ENCODE measurements at regions not wholly inside any gene's neighbourhood (a gene's known extent, or its start where the extent isn't known, plus 50 kb on each side); places are given as distances from the start of the nearest gene placed in this dataset.

DNA sequence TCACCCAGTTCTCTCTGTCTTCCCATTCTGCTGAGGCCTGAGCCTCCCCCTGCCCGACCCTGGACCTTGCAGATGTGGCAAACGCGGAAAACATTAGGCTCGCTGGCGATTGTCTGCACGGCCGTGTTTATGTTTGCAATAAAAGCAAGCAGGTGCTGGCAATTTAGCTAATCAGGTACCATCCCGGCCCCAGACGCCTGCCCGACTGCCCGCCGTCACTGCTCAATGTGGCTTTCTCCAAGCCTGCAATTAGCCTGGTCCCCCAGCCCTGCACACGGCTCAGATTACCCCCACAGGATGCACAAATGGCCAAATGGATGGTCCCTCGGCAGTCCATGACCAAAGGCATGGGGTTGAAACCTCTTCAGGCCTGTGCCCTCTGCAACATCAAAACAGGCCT is 259.7 kb downstream of the MN1 start:
- H3K36me3 ChIP-seq (ENCODE audit: control insufficient read depth, insufficient read depth, low read length): no peaks in the 10 kb centered on the region
- 82 to 88% methylated on average over 13 to 14 of the region's 14 CpGs for WGBS, 2 experiments (ENCODE audit: insufficient coverage in 2 of 2)
- no peaks in the 10 kb centered on the region for H3K9me3 ChIP-seq (ENCODE audit: control insufficient read depth, low read length)
- H3K27ac ChIP-seq (ENCODE audit: low read depth, low read length, severe bottlenecking): no peak overlapping the region
- H3K4me3 ChIP-seq (ENCODE audit: extremely low read depth, insufficient read depth, low read length, poor library complexity, severe bottlenecking): no peak overlapping the region
- peaks cover 4% of the 10 kb centered on the region for H3K4me1 ChIP-seq (ENCODE audit: control insufficient read depth, insufficient read depth, low read length, poor library complexity, severe bottlenecking)

DNA sequence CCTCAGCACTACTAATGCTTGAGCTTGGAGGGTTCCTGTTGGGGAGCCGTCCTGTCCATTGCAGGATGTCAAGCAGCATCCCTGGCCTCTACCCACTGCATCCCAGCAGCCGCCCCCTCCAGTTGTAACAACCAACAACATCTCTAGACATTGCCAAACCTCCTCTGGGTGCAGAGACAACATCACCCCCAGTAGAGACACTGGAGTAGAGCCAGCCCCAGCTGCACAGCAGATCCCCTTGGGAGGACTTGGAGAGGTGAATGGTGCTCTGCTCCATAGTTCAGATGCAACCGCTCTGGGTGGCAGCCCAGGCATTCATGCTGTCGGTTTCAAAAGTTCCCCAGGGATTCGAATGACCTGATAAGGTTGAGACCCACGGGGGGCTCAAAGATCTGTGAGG is 259.0 kb downstream of the MN1 start:
- WGBS, 2 experiments (ENCODE audit: insufficient coverage in 2 of 2): 92 to 93% methylated on average over 4 to 5 of the region's 6 CpGs
- H3K4me1 ChIP-seq (ENCODE audit: control insufficient read depth, insufficient read depth, low read length, poor library complexity, severe bottlenecking): peaks cover 1% of the 10 kb centered on the region
- H3K27ac ChIP-seq (ENCODE audit: low read depth, low read length, severe bottlenecking): no peak overlapping the region
- H3K36me3 ChIP-seq (ENCODE audit: control insufficient read depth, insufficient read depth, low read length): no peaks in the 10 kb centered on the region
- no peaks in the 10 kb centered on the region for H3K9me3 ChIP-seq (ENCODE audit: control insufficient read depth, low read length)
- no peak overlapping the region for H3K4me3 ChIP-seq (ENCODE audit: extremely low read depth, insufficient read depth, low read length, poor library complexity, severe bottlenecking)

DNA sequence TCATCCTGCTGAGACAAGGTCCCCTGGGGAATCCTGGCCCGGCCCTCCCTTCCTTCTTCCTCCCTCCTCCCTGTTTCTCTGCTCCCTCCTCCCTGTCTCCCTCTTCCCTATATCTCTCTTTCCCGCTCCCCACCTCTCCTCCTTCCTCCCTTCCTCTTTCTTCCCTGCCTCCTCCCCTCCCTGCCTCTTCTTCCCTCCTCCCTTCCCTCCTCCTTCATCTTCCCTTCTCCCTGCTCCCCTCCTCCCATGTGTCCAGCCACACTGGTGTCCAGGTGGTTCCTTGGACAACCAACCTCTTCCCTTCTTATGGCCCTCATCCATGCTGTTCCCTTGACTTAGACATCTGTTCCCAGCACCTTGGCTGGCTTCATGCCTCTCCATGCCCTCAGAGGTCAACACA is 258.1 kb downstream of the MN1 start:
- Histone ChIP-seq H3K9me3 (ENCODE audit: control insufficient read depth, low read length) (no peaks in the 10 kb centered on the region), H3K4me3 (ENCODE audit: extremely low read depth, insufficient read depth, low read length, poor library complexity, severe bottlenecking) (no peak overlapping the region), H3K36me3 (ENCODE audit: control insufficient read depth, insufficient read depth, low read length) (no peaks in the 10 kb centered on the region), H3K4me1 (ENCODE audit: control insufficient read depth, insufficient read depth, low read length, poor library complexity, severe bottlenecking) (no peaks in the 10 kb centered on the region), H3K27ac (ENCODE audit: low read depth, low read length, severe bottlenecking) (no peak overlapping the region)
- WGBS, 2 experiments (ENCODE audit: insufficient coverage in 2 of 2): 88 to 94% methylated on average over 2 of the region's 2 CpGs

DNA sequence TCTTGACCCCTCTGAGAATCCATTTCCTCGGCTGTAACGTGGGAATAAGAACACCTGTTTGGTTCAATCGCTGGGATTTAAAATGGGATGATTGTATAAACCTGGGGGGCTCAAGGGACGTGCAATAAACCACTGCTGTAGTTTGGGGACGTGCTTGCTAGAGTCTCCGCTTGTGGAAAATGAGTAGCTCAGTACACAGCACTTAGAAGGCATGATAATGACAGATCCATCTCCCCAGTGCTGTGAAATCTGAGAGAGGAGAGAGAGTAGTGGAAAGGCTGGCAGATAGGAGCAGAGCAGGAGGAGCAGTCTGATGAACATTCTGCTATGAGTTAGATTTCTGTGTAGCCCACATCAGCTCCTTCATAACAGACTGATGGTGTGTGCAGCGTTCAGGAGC is 256.5 kb downstream of the MN1 start:
- no peaks in the 10 kb centered on the region for H3K9me3 ChIP-seq (ENCODE audit: control insufficient read depth, low read length)
- no peaks in the 10 kb centered on the region for H3K36me3 ChIP-seq (ENCODE audit: control insufficient read depth, insufficient read depth, low read length)
- H3K4me3 ChIP-seq (ENCODE audit: extremely low read depth, insufficient read depth, low read length, poor library complexity, severe bottlenecking): no peak overlapping the region
- H3K27ac ChIP-seq (ENCODE audit: low read depth, low read length, severe bottlenecking): no peak overlapping the region
- H3K4me1 ChIP-seq (ENCODE audit: control insufficient read depth, insufficient read depth, low read length, poor library complexity, severe bottlenecking): no peaks in the 10 kb centered on the region
- 90 to 94% methylated on average over 6 to 7 of the region's 7 CpGs for WGBS, 2 experiments (ENCODE audit: insufficient coverage in 2 of 2)

DNA sequence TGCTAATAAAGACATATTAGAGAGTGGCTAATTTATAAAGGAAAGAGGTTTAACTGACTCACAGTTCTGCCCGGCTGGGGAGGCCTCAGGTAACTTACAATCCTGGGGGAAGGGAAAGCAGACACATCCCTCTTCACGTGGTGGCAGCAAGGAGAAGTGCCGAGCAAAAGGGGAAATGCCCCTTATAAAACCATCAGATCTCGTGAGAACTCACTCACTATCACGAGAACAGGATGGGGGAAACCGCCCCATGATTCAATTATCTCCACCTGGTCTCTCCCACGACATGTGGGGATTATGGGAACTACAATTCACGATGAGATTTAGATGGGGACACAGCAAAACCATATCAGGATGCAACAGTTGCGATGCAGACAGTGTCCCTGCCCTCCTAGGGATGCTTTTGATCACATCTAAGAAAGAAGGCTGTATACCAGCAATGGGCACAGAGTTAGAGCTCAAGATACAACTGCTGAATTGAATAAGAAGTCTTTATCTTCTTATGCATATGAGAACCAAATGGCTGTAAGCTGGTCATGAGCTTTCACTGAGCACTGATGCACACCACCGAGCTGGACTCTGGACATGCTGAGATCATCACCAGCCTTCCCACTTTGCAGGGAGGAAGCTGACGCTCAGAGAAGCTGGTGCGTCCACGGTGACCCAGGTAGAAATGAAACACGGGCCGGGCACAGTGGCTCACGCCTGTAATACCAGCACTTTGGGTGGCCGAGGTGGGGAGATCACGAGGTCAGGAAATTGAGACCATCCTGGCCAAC is 255.2 kb downstream of the MN1 start:
- H3K36me3 ChIP-seq (ENCODE audit: control insufficient read depth, insufficient read depth, low read length): no peaks in the 10 kb centered on the region
- WGBS, 2 experiments (ENCODE audit: insufficient coverage in 2 of 2): 90 to 92% methylated on average over 14 to 17 of the region's 18 CpGs
- no peaks in the 10 kb centered on the region for H3K9me3 ChIP-seq (ENCODE audit: control insufficient read depth, low read length)
- H3K4me3 ChIP-seq (ENCODE audit: extremely low read depth, insufficient read depth, low read length, poor library complexity, severe bottlenecking): no peak overlapping the region
- no peak overlapping the region for H3K27ac ChIP-seq (ENCODE audit: low read depth, low read length, severe bottlenecking)
- H3K4me1 ChIP-seq (ENCODE audit: control insufficient read depth, insufficient read depth, low read length, poor library complexity, severe bottlenecking): no peaks in the 10 kb centered on the region

DNA sequence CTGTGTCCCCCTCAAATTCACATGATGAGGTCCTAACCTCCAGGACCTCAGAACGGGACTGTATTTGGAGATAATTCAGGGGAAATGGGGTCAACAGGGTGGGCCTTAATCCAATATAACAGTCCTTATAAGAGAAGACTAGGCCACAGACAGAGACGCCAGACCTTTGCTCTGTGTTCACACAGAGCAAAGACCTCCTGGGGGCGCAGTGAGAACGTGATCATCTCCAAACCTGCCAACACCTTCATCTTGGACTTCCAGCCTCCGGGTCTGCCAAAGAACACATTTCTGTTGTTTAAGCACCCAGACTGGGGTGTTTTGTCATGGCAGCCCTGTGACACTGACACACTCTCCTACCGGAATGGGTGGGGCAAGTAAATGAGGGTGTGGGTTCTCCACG is 250.2 kb downstream of the MN1 start:
- 85 to 91% methylated on average over 6 to 7 of the region's 7 CpGs for WGBS, 2 experiments (ENCODE audit: insufficient coverage in 2 of 2)
- Histone ChIP-seq H3K4me3 (ENCODE audit: extremely low read depth, insufficient read depth, low read length, poor library complexity, severe bottlenecking) (no peak overlapping the region), H3K4me1 (ENCODE audit: control insufficient read depth, insufficient read depth, low read length, poor library complexity, severe bottlenecking) (no peaks in the 10 kb centered on the region), H3K36me3 (ENCODE audit: control insufficient read depth, insufficient read depth, low read length) (no peaks in the 10 kb centered on the region), H3K27ac (ENCODE audit: low read depth, low read length, severe bottlenecking) (no peak overlapping the region), H3K9me3 (ENCODE audit: control insufficient read depth, low read length) (peaks cover 7% of the 10 kb centered on the region)

DNA sequence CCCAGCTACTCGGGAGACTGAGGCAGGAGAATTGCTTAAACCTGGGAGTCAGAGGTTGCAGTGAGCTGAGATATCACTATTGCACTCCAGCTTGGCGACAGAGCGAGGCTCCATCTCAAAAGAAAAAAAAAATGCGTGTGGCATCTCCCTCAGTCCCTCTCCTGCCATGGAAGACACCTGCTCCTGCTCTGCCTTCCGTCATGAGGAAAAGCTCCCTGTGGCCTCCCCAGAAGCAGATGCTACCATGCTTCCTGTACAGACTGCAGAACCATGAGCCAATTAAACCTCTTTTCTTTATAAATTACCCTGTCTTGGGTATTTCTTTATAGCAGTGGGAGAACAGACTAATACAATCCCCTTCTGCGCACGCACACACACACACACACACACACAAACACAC is 249.4 kb downstream of the MN1 start:
- WGBS, 2 experiments (ENCODE audit: insufficient coverage in 2 of 2): 90 to 97% methylated on average over 4 of the region's 7 CpGs
- no peak overlapping the region for H3K4me3 ChIP-seq (ENCODE audit: extremely low read depth, insufficient read depth, low read length, poor library complexity, severe bottlenecking)
- H3K27ac ChIP-seq (ENCODE audit: low read depth, low read length, severe bottlenecking): no peak overlapping the region
- peaks cover 7% of the 10 kb centered on the region for H3K9me3 ChIP-seq (ENCODE audit: control insufficient read depth, low read length)
- H3K4me1 ChIP-seq (ENCODE audit: control insufficient read depth, insufficient read depth, low read length, poor library complexity, severe bottlenecking): no peaks in the 10 kb centered on the region
- no peaks in the 10 kb centered on the region for H3K36me3 ChIP-seq (ENCODE audit: control insufficient read depth, insufficient read depth, low read length)

DNA sequence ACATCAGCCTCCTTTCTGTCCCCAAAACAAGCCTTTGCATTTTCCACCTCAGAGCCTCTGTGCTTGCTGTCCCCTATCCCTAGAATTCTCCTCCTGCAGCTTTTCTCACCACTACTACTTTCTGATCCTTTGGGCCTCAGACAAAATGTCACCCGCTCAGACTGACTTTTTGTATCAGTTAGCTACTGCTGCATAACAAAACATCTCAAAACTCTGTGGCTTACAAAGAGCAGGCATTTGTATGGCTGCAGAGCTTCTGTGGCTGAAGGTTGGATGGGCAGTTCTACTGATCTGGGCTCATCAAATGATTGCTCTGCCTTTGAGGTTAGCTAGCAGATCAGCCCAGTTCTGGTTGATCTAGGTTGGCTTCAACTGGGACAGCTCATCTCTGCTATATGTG is 248.7 kb downstream of the MN1 start:
- no peak overlapping the region for H3K4me3 ChIP-seq (ENCODE audit: extremely low read depth, insufficient read depth, low read length, poor library complexity, severe bottlenecking)
- H3K9me3 ChIP-seq (ENCODE audit: control insufficient read depth, low read length): peaks cover 7% of the 10 kb centered on the region
- no peak overlapping the region for H3K27ac ChIP-seq (ENCODE audit: low read depth, low read length, severe bottlenecking)
- H3K36me3 ChIP-seq (ENCODE audit: control insufficient read depth, insufficient read depth, low read length): no peaks in the 10 kb centered on the region
- no peaks in the 10 kb centered on the region for H3K4me1 ChIP-seq (ENCODE audit: control insufficient read depth, insufficient read depth, low read length, poor library complexity, severe bottlenecking)
- 88% methylated on average over 1 of the region's 1 CpG; no CpG with 5 or more reads in 1 of the 2 experiments for WGBS, 2 experiments (ENCODE audit: insufficient coverage in 2 of 2)

DNA sequence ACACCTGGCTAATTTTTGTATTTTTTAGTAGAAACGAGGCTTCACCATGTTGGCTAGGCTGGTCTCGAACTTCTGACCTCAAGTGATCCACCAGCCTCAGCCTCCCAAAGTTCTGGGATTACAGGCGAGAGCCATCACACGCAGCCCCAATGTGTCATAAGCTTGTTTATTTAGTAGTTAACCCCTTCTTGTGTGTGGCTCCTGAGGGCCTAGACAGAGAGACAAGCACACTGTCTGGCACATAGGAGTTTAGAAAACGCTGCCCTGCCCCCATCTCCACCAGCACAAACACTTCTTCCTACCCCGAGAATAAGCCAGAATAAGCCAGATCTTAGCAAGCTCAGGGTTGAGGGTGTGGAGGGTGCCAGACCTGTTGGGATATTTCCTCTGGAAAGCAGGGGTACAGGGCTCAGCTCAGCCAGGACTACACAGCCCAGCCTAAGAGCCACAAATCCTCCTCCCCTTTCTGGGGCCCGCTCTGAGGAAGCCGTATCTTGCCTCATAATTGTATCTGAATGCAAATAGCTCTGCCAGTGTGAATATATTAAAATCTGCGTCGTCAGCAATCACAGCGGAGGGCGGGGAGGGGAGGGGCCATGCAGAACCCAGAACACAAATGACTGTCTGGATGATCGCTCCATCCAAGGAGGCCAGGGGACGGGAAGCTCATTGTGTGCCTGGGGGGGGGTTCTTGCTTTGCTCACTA is 247.3 kb downstream of the MN1 start:
- Histone ChIP-seq H3K27ac (ENCODE audit: low read depth, low read length, severe bottlenecking) (no peak overlapping the region), H3K4me1 (ENCODE audit: control insufficient read depth, insufficient read depth, low read length, poor library complexity, severe bottlenecking) (no peaks in the 10 kb centered on the region), H3K36me3 (ENCODE audit: control insufficient read depth, insufficient read depth, low read length) (no peaks in the 10 kb centered on the region), H3K9me3 (ENCODE audit: control insufficient read depth, low read length) (peaks cover 7% of the 10 kb centered on the region), H3K4me3 (ENCODE audit: extremely low read depth, insufficient read depth, low read length, poor library complexity, severe bottlenecking) (no peak overlapping the region)
- WGBS, 2 experiments (ENCODE audit: insufficient coverage in 2 of 2): 70 to 72% methylated on average over 11 of the region's 14 CpGs

DNA sequence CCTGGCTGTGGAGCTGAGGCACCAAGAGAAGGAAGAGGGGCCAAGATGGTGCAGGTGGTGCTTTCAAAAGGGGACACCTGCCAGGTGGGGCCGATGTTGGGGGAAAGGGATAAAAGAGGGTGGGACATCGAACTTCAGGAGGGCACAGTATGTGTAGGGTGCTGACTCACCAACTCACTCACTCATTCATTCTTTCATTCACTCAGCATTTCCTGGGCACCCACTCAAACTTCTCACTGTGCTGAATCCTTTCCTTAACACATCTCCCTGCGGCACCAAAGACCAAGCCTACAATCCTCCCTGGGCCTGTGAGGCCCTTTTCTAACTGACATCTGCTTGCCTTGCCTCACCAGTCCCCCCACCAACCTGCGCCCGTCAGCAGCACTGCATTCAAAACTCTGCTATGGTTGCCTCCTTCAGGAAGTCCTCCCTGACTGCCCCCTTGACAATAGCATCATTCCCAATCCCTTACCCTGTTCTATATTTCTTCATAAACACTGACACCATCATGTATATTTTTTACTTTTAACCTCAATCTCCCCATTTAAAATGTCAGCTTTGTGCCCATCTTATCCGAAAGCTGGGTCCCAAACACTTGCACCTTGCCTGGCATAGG is 246.6 kb downstream of the MN1 start:
- no peaks in the 10 kb centered on the region for H3K4me1 ChIP-seq (ENCODE audit: control insufficient read depth, insufficient read depth, low read length, poor library complexity, severe bottlenecking)
- no peak overlapping the region for H3K27ac ChIP-seq (ENCODE audit: low read depth, low read length, severe bottlenecking)

DNA sequence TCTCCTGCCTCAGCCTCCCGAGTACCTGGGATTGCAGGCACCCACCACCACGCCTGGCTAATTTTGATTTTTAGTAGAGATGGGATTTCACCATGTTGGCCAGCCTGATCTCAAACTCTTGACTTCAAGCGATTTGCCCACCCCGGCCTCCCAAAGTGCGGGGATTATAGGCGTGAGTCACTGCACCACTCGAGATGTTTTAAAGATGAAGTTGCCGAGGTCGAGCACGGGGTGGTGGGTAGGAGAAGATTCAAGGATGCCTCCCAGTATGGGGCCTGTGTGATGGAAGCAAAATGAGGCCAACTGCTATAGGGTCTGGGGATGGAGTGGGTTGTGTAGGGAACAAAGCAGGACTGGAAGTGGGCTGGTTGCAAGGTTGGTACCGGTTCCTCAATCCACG is 245.2 kb downstream of the MN1 start:
- H3K27ac ChIP-seq (ENCODE audit: low read depth, low read length, severe bottlenecking): no peak overlapping the region
- H3K4me3 ChIP-seq (ENCODE audit: extremely low read depth, insufficient read depth, low read length, poor library complexity, severe bottlenecking): no peak overlapping the region
- no peaks in the 10 kb centered on the region for H3K4me1 ChIP-seq (ENCODE audit: control insufficient read depth, insufficient read depth, low read length, poor library complexity, severe bottlenecking)
- 76 to 89% methylated on average over 10 to 12 of the region's 12 CpGs for WGBS, 2 experiments (ENCODE audit: insufficient coverage in 2 of 2)
- no peaks in the 10 kb centered on the region for H3K36me3 ChIP-seq (ENCODE audit: control insufficient read depth, insufficient read depth, low read length)
- H3K9me3 ChIP-seq (ENCODE audit: control insufficient read depth, low read length): peaks cover 7% of the 10 kb centered on the region

More for the DNA sequence above, 246.6 kb downstream of the MN1 start:
- 81 to 90% methylated on average over 2 to 4 of the region's 6 CpGs for WGBS, 2 experiments (ENCODE audit: insufficient coverage in 2 of 2)
- H3K9me3 ChIP-seq (ENCODE audit: control insufficient read depth, low read length): peaks cover 7% of the 10 kb centered on the region
- no peaks in the 10 kb centered on the region for H3K36me3 ChIP-seq (ENCODE audit: control insufficient read depth, insufficient read depth, low read length)
- H3K4me3 ChIP-seq (ENCODE audit: extremely low read depth, insufficient read depth, low read length, poor library complexity, severe bottlenecking): no peak overlapping the region
